Stomach (tissue), 8 donors: ENCODE measurements at regions not wholly inside any gene's neighbourhood (a gene's known extent, or its start where the extent isn't known, plus 50 kb on each side); places are given as distances from the start of the nearest gene placed in this dataset.

ENCODE experiments used
- DNase-seq, 2 donors: peaks; one replicate each; pipeline versions ENCODE4 v3.0.0 to v3.0.0-alpha.2; 2013 to 2019
- H3K27ac ChIP-seq, 5 donors: fragments of 200-600 bp in 4 of 5; sonication (generic) in 4 of 5; one replicate each; pipeline ENCODE4 v1.5.1; 2013 to 2019; ENCODE audit warnings: mild to moderate bottlenecking in 1 of 5, moderate library complexity in 1 of 5
- H3K27me3 ChIP-seq, 3 donors: fragments of 200-600 bp; sonication (generic); one replicate each; pipeline ENCODE4 v1.5.1; 2017 to 2019; ENCODE audit warnings: mixed run types in 1 of 3
- H3K36me3 ChIP-seq, 4 donors: fragments of 200-600 bp; sonication (generic); 1 replicate in 3 of 4; 2 replicates in 1 of 4; pipeline ENCODE4 v1.5.1; 2016 to 2019
- H3K4me1 ChIP-seq, 4 donors: fragments of 200-600 bp; sonication (generic); one replicate each; pipeline ENCODE4 v1.5.1; 2016 to 2019
- H3K4me3 ChIP-seq, 4 donors: fragments of 200-600 bp; sonication (generic) in 3 of 4; one replicate each; pipeline ENCODE4 v1.5.1; 2016 to 2019; ENCODE audit warnings: mild to moderate bottlenecking in 1 of 4
- H3K9me3 ChIP-seq, 4 donors: fragments of 200-600 bp; sonication (generic); one replicate each; pipeline ENCODE4 v1.5.1; 2016 to 2019
- EP300 ChIP-seq: sonication (generic); formaldehyde crosslinking; IDR thresholded peaks from one replicate; pipeline ENCODE4 v1.6.1; 2017; ENCODE audit warnings: antibody characterized with exemption
- POLR2A ChIP-seq, 4 donors: fragments of 450-650 bp; IDR thresholded peaks; one replicate each; pipeline ENCODE4 v1.6.1; 2016; ENCODE audit warnings: antibody characterized with exemption in 4 of 4, control low read depth in 2 of 4, mild to moderate bottlenecking in 1 of 4, moderate library complexity in 1 of 4
- POLR2AphosphoS5 ChIP-seq, 3 donors: sonication (generic); formaldehyde crosslinking; IDR thresholded peaks; one replicate each; pipeline ENCODE4 v1.6.1; 2016; ENCODE audit warnings: antibody characterized with exemption in 3 of 3
- WGBS, 5 donors: extraction: QIAGEN DNeasy Blood & Tissue Kit in 3 of 5; methylation state at CpG; one replicate each; pipeline versions ENCODE4 v1.1.5 to v1.1.7; 2013 to 2018; 5-methylcytosine and 5-hydroxymethylcytosine counted together
- intact Hi-C: fragments of 100-400 bp; cut with DNase I; formaldehyde crosslinking; loops from one replicate; pipeline ENCODE4 v1.15.1; 2023; ENCODE audit warnings: low total_unique reads
- TF ChIP-seq, protein P1 (sequence below), 7 experiments: fragments of 450-650 bp in 4 of 7; fragments of 200-600 bp in 3 of 7; sonication (generic) in 3 of 7; IDR thresholded peaks; one replicate each; pipeline ENCODE4 v1.5.1; 2016 to 2019; ENCODE audit warnings: antibody characterized with exemption in 7 of 7, control low read depth in 2 of 7, mild to moderate bottlenecking in 1 of 7
- donor health status: healthy with polysubstance abuse.
- donor health status: Bipolar disorder and iron deficiency.
- donor health status: healthy.

GRCh38 chr4:22986262-22986661 is 293.5 kb downstream of the GBA3 start:
- H3K4me1 ChIP-seq, result no peaks in the 10 kb centered on the region
- intact Hi-C loops, result no loop called here

DNA sequence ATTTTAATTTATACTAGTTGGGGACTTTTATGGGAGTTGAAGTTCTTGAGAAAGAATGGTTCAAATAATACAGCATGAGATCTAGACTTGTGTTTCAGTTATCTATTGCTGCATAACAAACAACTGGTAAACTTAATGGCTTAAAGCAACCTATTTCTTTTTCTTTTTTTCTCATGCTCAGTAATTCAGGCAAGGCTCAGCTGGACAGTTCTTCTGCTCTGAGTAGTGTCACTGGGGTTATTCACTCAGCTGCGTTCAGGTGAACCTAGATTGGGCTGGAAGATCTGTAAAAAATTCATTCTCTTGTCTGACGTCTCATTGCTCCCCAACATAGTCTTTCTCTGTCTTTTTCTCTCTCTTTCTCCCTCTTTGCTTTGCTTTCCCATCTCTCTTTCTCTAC is 291.7 kb downstream of the GBA3 start:
- intact Hi-C loops, result no loop called here
- Histone ChIP-seq H3K4me1 (no peaks in the 10 kb centered on the region), H3K27me3 (no peaks in the 10 kb centered on the region), H3K36me3 (no peaks in the 10 kb centered on the region), H3K27ac (no peak overlapping the region), H3K4me3 (no peak overlapping the region), H3K9me3 (peaks cover 0 to 15% (median 4%) of the 10 kb centered on the region in 4 donors)
- TF ChIP-seq, protein P1, sequence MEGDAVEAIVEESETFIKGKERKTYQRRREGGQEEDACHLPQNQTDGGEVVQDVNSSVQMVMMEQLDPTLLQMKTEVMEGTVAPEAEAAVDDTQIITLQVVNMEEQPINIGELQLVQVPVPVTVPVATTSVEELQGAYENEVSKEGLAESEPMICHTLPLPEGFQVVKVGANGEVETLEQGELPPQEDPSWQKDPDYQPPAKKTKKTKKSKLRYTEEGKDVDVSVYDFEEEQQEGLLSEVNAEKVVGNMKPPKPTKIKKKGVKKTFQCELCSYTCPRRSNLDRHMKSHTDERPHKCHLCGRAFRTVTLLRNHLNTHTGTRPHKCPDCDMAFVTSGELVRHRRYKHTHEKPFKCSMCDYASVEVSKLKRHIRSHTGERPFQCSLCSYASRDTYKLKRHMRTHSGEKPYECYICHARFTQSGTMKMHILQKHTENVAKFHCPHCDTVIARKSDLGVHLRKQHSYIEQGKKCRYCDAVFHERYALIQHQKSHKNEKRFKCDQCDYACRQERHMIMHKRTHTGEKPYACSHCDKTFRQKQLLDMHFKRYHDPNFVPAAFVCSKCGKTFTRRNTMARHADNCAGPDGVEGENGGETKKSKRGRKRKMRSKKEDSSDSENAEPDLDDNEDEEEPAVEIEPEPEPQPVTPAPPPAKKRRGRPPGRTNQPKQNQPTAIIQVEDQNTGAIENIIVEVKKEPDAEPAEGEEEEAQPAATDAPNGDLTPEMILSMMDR (IDR thresholded peaks at IDR 0.05), result no peak
- no peak for TF ChIP-seq POLR2A (IDR thresholded peaks at IDR 0.05)
- no peak for TF ChIP-seq EP300
- TF ChIP-seq POLR2AphosphoS5 (IDR thresholded peaks at IDR 0.05), result no peak
- DNase-seq, result no peak
- WGBS, 5 donors, result 76 to 87% (median 84%) methylated on average over 2 of the region's 2 CpGs

More at GRCh38 chr4:22986262-22986661, 293.5 kb downstream of the GBA3 start:
- peaks cover 0 to 15% (median 4%) of the 10 kb centered on the region in 4 donors for H3K9me3 ChIP-seq
- no peak for DNase-seq
- H3K4me3 ChIP-seq, result no peak overlapping the region
- no peaks in the 10 kb centered on the region for H3K36me3 ChIP-seq
- H3K27me3 ChIP-seq, result no peaks in the 10 kb centered on the region
- no peak for TF ChIP-seq POLR2A (IDR thresholded peaks at IDR 0.05)
- TF ChIP-seq POLR2AphosphoS5 (IDR thresholded peaks at IDR 0.05), result no peak
- no peak for TF ChIP-seq EP300
- TF ChIP-seq, protein P1 (IDR thresholded peaks at IDR 0.05), result no peak
- no peak overlapping the region for H3K27ac ChIP-seq

GRCh38 chr4:22978656-22979055 is 285.9 kb downstream of the GBA3 start:
- Histone ChIP-seq H3K4me3 (no peak overlapping the region), H3K36me3 (no peaks in the 10 kb centered on the region), H3K27ac (no peak overlapping the region), H3K9me3 (peaks cover 0 to 16% (median 9%) of the 10 kb centered on the region in 4 donors), H3K4me1 (no peaks in the 10 kb centered on the region), H3K27me3 (no peaks in the 10 kb centered on the region)
- no peak for DNase-seq
- TF ChIP-seq POLR2A (IDR thresholded peaks at IDR 0.05) (no peak), EP300 (no peak), POLR2AphosphoS5 (IDR thresholded peaks at IDR 0.05) (no peak)
- TF ChIP-seq, protein P1 (IDR thresholded peaks at IDR 0.05), result no peak
- intact Hi-C loops, result no loop called here

GRCh38 chr4:22970665-22971064 is 277.9 kb downstream of the GBA3 start:
- Histone ChIP-seq H3K9me3 (peaks cover 0 to 17% (median 8%) of the 10 kb centered on the region in 4 donors), H3K4me1 (peaks cover 0 to 11% (median 0%) of the 10 kb centered on the region in 4 donors), H3K4me3 (no peak overlapping the region), H3K27me3 (no peaks in the 10 kb centered on the region), H3K27ac (no peak overlapping the region), H3K36me3 (no peaks in the 10 kb centered on the region)
- no peak for DNase-seq
- TF ChIP-seq EP300, result no peak
- TF ChIP-seq POLR2AphosphoS5 (IDR thresholded peaks at IDR 0.05), result no peak
- 65 to 78% (median 73%) methylated on average over 1 of the region's 1 CpG for WGBS, 5 donors
- intact Hi-C loops, result no loop called here

DNA sequence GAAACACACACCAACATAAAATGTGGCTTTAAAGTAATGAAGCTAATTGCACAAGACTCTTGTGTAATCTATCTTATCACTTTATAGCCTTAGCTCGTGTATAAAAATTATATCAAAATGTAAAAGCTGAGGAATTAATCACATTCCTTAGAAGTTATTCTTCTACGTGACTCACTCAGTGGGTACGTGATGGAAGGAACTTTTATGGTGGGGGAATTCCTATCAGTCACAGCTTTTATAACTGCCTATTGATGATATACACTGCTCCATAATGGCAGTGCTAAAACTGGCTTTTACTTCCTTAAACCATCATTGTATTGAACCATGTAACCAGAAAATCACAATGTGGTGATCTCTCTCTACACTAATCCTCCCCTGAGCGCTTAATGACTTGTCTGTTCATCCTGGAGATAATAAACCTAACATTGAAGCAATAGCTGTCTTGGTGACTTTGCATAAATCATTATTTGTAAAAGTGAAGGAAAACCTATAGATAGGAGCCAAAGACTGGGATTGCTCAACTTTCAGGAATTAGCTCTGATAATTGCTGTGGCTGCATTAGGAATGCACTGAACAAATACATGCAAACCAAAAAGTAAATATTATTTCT is 276.7 kb downstream of the GBA3 start:
- no peak for DNase-seq
- WGBS, 5 donors, result 33 to 44% (median 38%) methylated on average over 4 of the region's 4 CpGs
- H3K27me3 ChIP-seq, result no peaks in the 10 kb centered on the region
- no peak for TF ChIP-seq EP300
- TF ChIP-seq POLR2A (IDR thresholded peaks at IDR 0.05), result no peak
- no peak for TF ChIP-seq POLR2AphosphoS5 (IDR thresholded peaks at IDR 0.05)
- no peak overlapping the region for H3K27ac ChIP-seq
- no peak overlapping the region for H3K4me3 ChIP-seq
- peaks cover 0 to 11% (median 0%) of the 10 kb centered on the region in 4 donors for H3K4me1 ChIP-seq
- intact Hi-C loops, result no loop called here
- peaks cover 0 to 12% (median 2%) of the 10 kb centered on the region in 4 donors for H3K9me3 ChIP-seq
- H3K36me3 ChIP-seq, result no peaks in the 10 kb centered on the region
